ENCODE measurements at regions not wholly inside any gene's neighbourhood (a gene's known extent, or its start where the extent isn't known, plus 50 kb on each side); places are given as distances from the start of the nearest gene placed in this dataset.

DNA sequence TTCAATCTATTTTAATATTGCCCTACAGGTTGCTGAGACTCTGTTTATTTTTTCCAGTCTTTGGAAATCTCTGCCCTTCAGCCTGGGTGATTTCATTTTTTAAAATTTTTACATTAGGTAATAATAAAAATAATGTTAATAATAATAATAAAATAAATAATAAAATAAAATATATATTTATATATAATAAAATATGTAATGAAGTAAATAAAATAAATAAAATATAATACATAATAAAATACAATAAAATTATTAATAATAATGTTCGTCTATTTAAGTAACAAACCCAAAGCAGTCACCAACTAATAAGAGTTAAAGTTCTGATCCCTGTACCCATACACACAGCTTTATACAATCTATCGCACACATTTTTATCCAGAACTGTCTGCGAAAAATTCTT is 130.5 kb downstream of the SEC23A start:
- no peak overlapping the region for H2AK5ac ChIP-seq (ENCODE audit: low read depth, low read length)
- H2AFZ ChIP-seq (replicated peaks; ENCODE audit: low read length, poor library complexity), result no peak overlapping the region
- H3K4ac ChIP-seq (ENCODE audit: low read depth, low read length), result no peak overlapping the region
- no peak overlapping the region for H3K9ac ChIP-seq (ENCODE audit: low read depth, low read length)
- no peak overlapping the region for H3K18ac ChIP-seq (ENCODE audit: low read depth, low read length)
- H3K4me1 ChIP-seq (ENCODE audit: control insufficient read depth, insufficient read depth, low read length), result no peaks in the 10 kb centered on the region
- H2BK15ac ChIP-seq (ENCODE audit: low read depth, low read length), result no peak overlapping the region
- no peak for ATAC-seq (ENCODE audit: low read depth)
- no peak overlapping the region for H2BK5ac ChIP-seq (ENCODE audit: low read depth, low read length, poor library complexity, severe bottlenecking)
- H3K79me1 ChIP-seq (ENCODE audit: low read depth in 1 of 2, low read length in 2 of 2), result no peaks in the 10 kb centered on the region
- CTCF ChIA-PET, result no interaction called here
- BruUV-seq (replicated peaks), result no TSS peak
- H3K4me3 ChIP-seq (ENCODE audit: insufficient read depth, low read depth, low read length), result no peak overlapping the region
- no peaks in the 10 kb centered on the region for H3K9me3 ChIP-seq (ENCODE audit: control insufficient read depth, insufficient read depth, low read length)
- H2BK120ac ChIP-seq (ENCODE audit: low read depth, low read length), result no peak overlapping the region
- H2AK9ac ChIP-seq (replicated peaks; ENCODE audit: low read depth, low read length, poor library complexity), result no peak overlapping the region
- intact Hi-C loops (cut with micrococcal nuclease), result no loop called here
- in situ Hi-C loops (cut with MboI; ENCODE audit: low sequenced_read_pairs), result no loop called here
- no peak overlapping the region for H4K91ac ChIP-seq (ENCODE audit: insufficient read depth, low read depth, low read length)
- no CpG with 5 or more reads among the region's 3 CpGs for WGBS, 2 experiments (ENCODE audit: extremely low coverage in 2 of 2, insufficient read length in 1 of 2)
- H3K27me3 ChIP-seq (ENCODE audit: control insufficient read depth, insufficient read depth, low read length), result no peaks in the 10 kb centered on the region
- no peaks in the 10 kb centered on the region for H3K36me3 ChIP-seq (ENCODE audit: control insufficient read depth, insufficient read depth, low read length)
- TF ChIP-seq, protein P1, sequence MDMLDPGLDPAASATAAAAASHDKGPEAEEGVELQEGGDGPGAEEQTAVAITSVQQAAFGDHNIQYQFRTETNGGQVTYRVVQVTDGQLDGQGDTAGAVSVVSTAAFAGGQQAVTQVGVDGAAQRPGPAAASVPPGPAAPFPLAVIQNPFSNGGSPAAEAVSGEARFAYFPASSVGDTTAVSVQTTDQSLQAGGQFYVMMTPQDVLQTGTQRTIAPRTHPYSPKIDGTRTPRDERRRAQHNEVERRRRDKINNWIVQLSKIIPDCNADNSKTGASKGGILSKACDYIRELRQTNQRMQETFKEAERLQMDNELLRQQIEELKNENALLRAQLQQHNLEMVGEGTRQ (IDR thresholded peaks at IDR 0.05; ENCODE audit: low read depth, low read length), result no peak
- TF ChIP-seq RFX5 (IDR thresholded peaks at IDR 0.05; ENCODE audit: low read depth, low read length) (no peak), CTCF (conservative IDR thresholded peaks at IDR 0.05; ENCODE audit: low read depth, low read length) (no peak), RAD21 (IDR thresholded peaks at IDR 0.05; ENCODE audit: low read length) (no peak), CHD1 (IDR thresholded peaks at IDR 0.05; ENCODE audit: low read depth, low read length) (no peak), FOS (IDR thresholded peaks at IDR 0.05; ENCODE audit: low read depth, low read length) (no peak), BHLHE40 (IDR thresholded peaks at IDR 0.05; ENCODE audit: low read depth, low read length) (no peak), MAFK (IDR thresholded peaks at IDR 0.05; ENCODE audit: low read depth, low read length) (no peak), MAZ (IDR thresholded peaks at IDR 0.05; ENCODE audit: borderline replicate concordance, low read depth, low read length) (no peak), SMC3 (IDR thresholded peaks at IDR 0.05; ENCODE audit: low read depth, low read length) (no peak), RCOR1 (IDR thresholded peaks at IDR 0.05; ENCODE audit: insufficient replicate concordance, low read length) (no peak)
- TF ChIP-seq, protein P2, sequence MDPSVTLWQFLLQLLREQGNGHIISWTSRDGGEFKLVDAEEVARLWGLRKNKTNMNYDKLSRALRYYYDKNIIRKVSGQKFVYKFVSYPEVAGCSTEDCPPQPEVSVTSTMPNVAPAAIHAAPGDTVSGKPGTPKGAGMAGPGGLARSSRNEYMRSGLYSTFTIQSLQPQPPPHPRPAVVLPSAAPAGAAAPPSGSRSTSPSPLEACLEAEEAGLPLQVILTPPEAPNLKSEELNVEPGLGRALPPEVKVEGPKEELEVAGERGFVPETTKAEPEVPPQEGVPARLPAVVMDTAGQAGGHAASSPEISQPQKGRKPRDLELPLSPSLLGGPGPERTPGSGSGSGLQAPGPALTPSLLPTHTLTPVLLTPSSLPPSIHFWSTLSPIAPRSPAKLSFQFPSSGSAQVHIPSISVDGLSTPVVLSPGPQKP (IDR thresholded peaks at IDR 0.05; ENCODE audit: borderline replicate concordance, low read depth, low read length), result no peak
- dilution Hi-C loops (cut with HindIII; ENCODE audit: low sequenced_read_pairs, unreplicated experiment), result no loop called here
- H4K20me1 ChIP-seq (ENCODE audit: insufficient read depth, low read length), result no peaks in the 10 kb centered on the region
- H3K4me2 ChIP-seq (ENCODE audit: low read depth, low read length), result no peak overlapping the region
- no peak overlapping the region for H2BK20ac ChIP-seq (ENCODE audit: low read depth, low read length)
- H3K9me1 ChIP-seq (ENCODE audit: insufficient read depth, low read length), result no peaks in the 10 kb centered on the region
- no peak overlapping the region for H4K5ac ChIP-seq (ENCODE audit: low read depth, low read length)
- DNase-seq, result no peak
- POLR2A ChIA-PET (ENCODE audit: unreplicated experiment), result no interaction called here
- no peak overlapping the region for H3K23ac ChIP-seq (ENCODE audit: low read depth, low read length)
- H3K14ac ChIP-seq (replicated peaks; ENCODE audit: low read depth, low read length), result no peak overlapping the region
- no peak overlapping the region for H3K27ac ChIP-seq (ENCODE audit: insufficient read depth, low read length)
- no peak overlapping the region for H3K56ac ChIP-seq (ENCODE audit: extremely low read depth, insufficient read depth, low read length)
- no peak overlapping the region for H4K8ac ChIP-seq (ENCODE audit: low read depth in 2 of 2, low read length in 2 of 2)
